ENCODE measurements at regions not wholly inside any gene's neighbourhood (a gene's known extent, or its start where the extent isn't known, plus 50 kb on each side); places are given as distances from the start of the nearest gene placed in this dataset.

- TF ChIP-seq CTCF (IDR thresholded peaks at IDR 0.05) = no peak
- TF ChIP-seq ZFX (IDR thresholded peaks at IDR 0.05; ENCODE audit: borderline replicate concordance) = no peak
Observed at GRCh38 chr14:49014476-49014875, 571.7 kb downstream of the RPS29 start.

All from 22Rv1 (cell line).